ENCODE measurements at regions not wholly inside any gene's neighbourhood (a gene's known extent, or its start where the extent isn't known, plus 50 kb on each side); places are given as distances from the start of the nearest gene placed in this dataset.

GRCh38 chr10:91035650-91036292 is 114.9 kb upstream of the ANKRD1 start:
- TF ChIP-seq CTCF (conservative IDR thresholded peaks at IDR 0.05; ENCODE audit: low read depth, low read length) (no peak), EZH2 (IDR thresholded peaks at IDR 0.05; ENCODE audit: low read length, unreplicated experiment) (no peak), EZH2phosphoT487 (IDR thresholded peaks at IDR 0.05; ENCODE audit: borderline replicate concordance, low read length) (no peak)
- no TSS peak for BruUV-seq (replicated peaks)
- Histone ChIP-seq H4K20me1 (ENCODE audit: low read length) (no peaks in the 10 kb centered on the region), H3K4me1 (ENCODE audit: insufficient read depth, low read length) (0 out of 2 replicates have a peak, but pooled peaks cover 5% of the 10 kb centered on the region), H2AFZ (ENCODE audit: low read length) (no peak overlapping the region), H3K27ac (ENCODE audit: low read length) (no peak overlapping the region), H3K4me2 (ENCODE audit: low read length) (no peak overlapping the region), H3K9me3 (ENCODE audit: low read length) (no peaks in the 10 kb centered on the region), H3K27me3 (ENCODE audit: low read length) (no peaks in the 10 kb centered on the region), H3K36me3 (ENCODE audit: low read depth, low read length) (no peaks in the 10 kb centered on the region), H3K79me2 (ENCODE audit: low read length) (no peaks in the 10 kb centered on the region), H3F3A (ENCODE audit: low read length, unreplicated experiment) (no peaks in the 10 kb centered on the region), H3K4me3 (ENCODE audit: low read length) (no peak overlapping the region), H3K9me2 (replicated peaks; ENCODE audit: low read length) (no peaks in the 10 kb centered on the region), H3K9ac (ENCODE audit: low read length) (no peak overlapping the region)
- ATAC-seq: no peak
- DNase-seq: no peak
- ChIA-PET CTCF (no interaction called here), POLR2A (ENCODE audit: unreplicated experiment) (no interaction called here)
- intact Hi-C loops (cut with micrococcal nuclease): no loop called here

DNA sequence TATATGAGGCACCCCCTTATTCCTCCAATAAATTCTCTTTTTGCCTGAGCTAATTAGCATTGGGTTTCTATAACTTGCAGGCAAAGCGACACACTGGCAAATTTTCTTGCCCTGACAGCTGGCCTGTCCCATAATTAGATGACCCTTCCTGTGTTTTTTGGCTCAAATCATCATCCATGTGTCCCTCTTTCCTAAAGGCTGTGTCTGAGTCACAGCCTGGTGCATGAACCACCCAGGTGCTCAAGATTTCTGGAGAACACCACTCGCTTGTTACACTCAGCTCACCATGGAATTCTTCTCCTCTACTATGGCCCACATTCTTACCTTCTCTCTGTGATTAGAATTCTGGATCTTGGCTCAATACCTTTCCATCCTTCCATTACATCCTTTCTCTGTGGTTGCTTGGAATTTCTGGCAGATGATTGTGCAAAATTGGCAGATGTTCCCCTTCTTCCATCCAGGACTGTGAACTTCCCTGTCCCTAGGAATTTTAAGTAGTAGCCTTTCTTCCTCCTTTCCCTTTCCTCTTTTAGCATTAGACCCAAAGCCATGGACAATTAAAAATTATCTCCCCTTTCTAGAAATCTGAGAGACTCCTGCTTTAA is 116.0 kb upstream of the ANKRD1 start:
- no peak for DNase-seq
- intact Hi-C loops (cut with micrococcal nuclease): no loop called here
- Histone ChIP-seq H3K9ac (ENCODE audit: low read length) (no peak overlapping the region), H3K36me3 (ENCODE audit: low read depth, low read length) (no peaks in the 10 kb centered on the region), H4K20me1 (ENCODE audit: low read length) (no peaks in the 10 kb centered on the region), H3K9me2 (replicated peaks; ENCODE audit: low read length) (no peaks in the 10 kb centered on the region), H3K27ac (ENCODE audit: low read length) (no peak overlapping the region), H3K79me2 (ENCODE audit: low read length) (no peaks in the 10 kb centered on the region), H3F3A (ENCODE audit: low read length, unreplicated experiment) (no peaks in the 10 kb centered on the region), H3K4me3 (ENCODE audit: low read length) (no peak overlapping the region), H3K4me1 (ENCODE audit: insufficient read depth, low read length) (0 out of 2 replicates have a peak, but pooled peaks cover 5% of the 10 kb centered on the region), H2AFZ (ENCODE audit: low read length) (no peak overlapping the region), H3K4me2 (ENCODE audit: low read length) (no peak overlapping the region), H3K9me3 (ENCODE audit: low read length) (no peaks in the 10 kb centered on the region), H3K27me3 (ENCODE audit: low read length) (no peaks in the 10 kb centered on the region)
- ChIA-PET CTCF (no interaction called here), POLR2A (ENCODE audit: unreplicated experiment) (no interaction called here)
- no peak for ATAC-seq
- no TSS peak for BruUV-seq (replicated peaks)
- TF ChIP-seq EZH2phosphoT487 (IDR thresholded peaks at IDR 0.05; ENCODE audit: borderline replicate concordance, low read length) (no peak), CTCF (conservative IDR thresholded peaks at IDR 0.05; ENCODE audit: low read depth, low read length) (no peak), EZH2 (IDR thresholded peaks at IDR 0.05; ENCODE audit: low read length, unreplicated experiment) (no peak)

DNA sequence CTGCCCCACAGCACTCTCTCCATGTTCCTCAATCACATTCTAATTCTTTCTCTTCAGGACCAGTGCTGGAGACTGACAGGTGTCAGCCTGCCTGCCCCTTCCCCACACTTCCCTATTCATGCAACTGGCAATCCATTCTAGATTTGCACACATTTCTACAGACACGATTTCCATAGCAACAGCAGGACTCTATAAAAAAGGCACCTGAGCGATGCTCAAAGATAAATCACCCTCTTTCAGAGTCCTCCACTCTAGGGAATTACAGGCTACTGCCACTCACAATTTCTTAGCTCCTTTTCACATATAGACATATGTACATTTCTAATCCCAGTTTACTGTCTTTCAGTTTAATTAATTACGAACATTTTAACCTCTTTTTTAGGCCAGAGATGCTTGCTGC is 118.1 kb upstream of the ANKRD1 start:
- H3K4me3 ChIP-seq (ENCODE audit: low read length): no peak overlapping the region
- DNase-seq (no peak), ATAC-seq (no peak)
- ChIA-PET CTCF (no interaction called here), POLR2A (ENCODE audit: unreplicated experiment) (no interaction called here)
- H4K20me1 ChIP-seq (ENCODE audit: low read length): no peaks in the 10 kb centered on the region
- no peaks in the 10 kb centered on the region for H3K79me2 ChIP-seq (ENCODE audit: low read length)
- H3F3A ChIP-seq (ENCODE audit: low read length, unreplicated experiment): no peaks in the 10 kb centered on the region
- H3K9ac ChIP-seq (ENCODE audit: low read length): no peak overlapping the region
- 0 out of 2 replicates have a peak, but pooled peaks cover 5% of the 10 kb centered on the region for H3K4me1 ChIP-seq (ENCODE audit: insufficient read depth, low read length)
- no peak overlapping the region for H3K4me2 ChIP-seq (ENCODE audit: low read length)
- H2AFZ ChIP-seq (ENCODE audit: low read length): no peak overlapping the region
- TF ChIP-seq EZH2phosphoT487 (IDR thresholded peaks at IDR 0.05; ENCODE audit: borderline replicate concordance, low read length) (no peak), EZH2 (IDR thresholded peaks at IDR 0.05; ENCODE audit: low read length, unreplicated experiment) (no peak), CTCF (conservative IDR thresholded peaks at IDR 0.05; ENCODE audit: low read depth, low read length) (no peak)
- intact Hi-C loops (cut with micrococcal nuclease): no loop called here
- H3K36me3 ChIP-seq (ENCODE audit: low read depth, low read length): no peaks in the 10 kb centered on the region
- no peaks in the 10 kb centered on the region for H3K9me3 ChIP-seq (ENCODE audit: low read length)
- no peaks in the 10 kb centered on the region for H3K27me3 ChIP-seq (ENCODE audit: low read length)
- H3K9me2 ChIP-seq (replicated peaks; ENCODE audit: low read length): no peaks in the 10 kb centered on the region
- no TSS peak for BruUV-seq (replicated peaks)
- H3K27ac ChIP-seq (ENCODE audit: low read length): no peak overlapping the region

Measured in PC-3 (cell line).